Loucy (cell line): ENCODE measurements at regions not wholly inside any gene's neighbourhood (a gene's known extent, or its start where the extent isn't known, plus 50 kb on each side); places are given as distances from the start of the nearest gene placed in this dataset.

ENCODE experiments used
- H2AFZ ChIP-seq: fragments of 200-600 bp; sonication (generic); 2 replicates; pipeline ENCODE4 v1.6.0; 2016; ENCODE audit warnings: antibody characterized with exemption, mild to moderate bottlenecking, low read length, moderate library complexity
- H3F3A ChIP-seq: fragments of 200-600 bp; 2 replicates; pipeline ENCODE4 v1.6.0; 2016; ENCODE audit warnings: antibody characterized with exemption, low read depth, mild to moderate bottlenecking
- H3K27me3 ChIP-seq: fragments of 200-600 bp; sonication (generic); 2 replicates; pipeline ENCODE4 v1.6.1; 2014; ENCODE audit warnings: low read length, mild to moderate bottlenecking; ENCODE audit not compliant: insufficient read depth, poor library complexity, severe bottlenecking
- H3K36me3 ChIP-seq: fragments of 200-600 bp; sonication (generic); 2 replicates; pipeline ENCODE4 v1.6.1; 2016; ENCODE audit warnings: low read length; ENCODE audit not compliant: insufficient read depth
- H3K4me1 ChIP-seq: fragments of 200-600 bp; sonication (generic); 2 replicates; pipeline ENCODE4 v1.5.1; 2014; ENCODE audit warnings: low read length, mild to moderate bottlenecking; ENCODE audit not compliant: insufficient read depth, poor library complexity, severe bottlenecking
- H3K4me2 ChIP-seq: fragments of 200-600 bp; sonication (generic); 2 replicates; pipeline ENCODE4 v1.6.0; 2014; ENCODE audit warnings: antibody characterized with exemption, low read length, low read depth, mild to moderate bottlenecking; ENCODE audit not compliant: poor library complexity, severe bottlenecking
- H3K4me3 ChIP-seq: fragments of 200-600 bp; sonication (generic); 2 replicates; pipeline ENCODE4 v1.5.1; 2014; ENCODE audit warnings: low read length, mild to moderate bottlenecking, mixed read lengths; ENCODE audit not compliant: poor library complexity, severe bottlenecking
- H3K79me2 ChIP-seq: fragments of 200-600 bp; sonication (generic); 2 replicates; pipeline ENCODE4 v1.6.1; 2014; ENCODE audit warnings: low read length; ENCODE audit not compliant: insufficient read depth
- H3K9ac ChIP-seq: fragments of 200-600 bp; sonication (generic); 2 replicates; pipeline ENCODE4 v1.6.0; 2014; ENCODE audit warnings: mild to moderate bottlenecking, low read depth, low read length, moderate library complexity; ENCODE audit not compliant: poor library complexity, severe bottlenecking
- H3K9me2 ChIP-seq: fragments of 200-600 bp; sonication (generic); replicated peaks from 2 replicates; pipeline ENCODE4 v1.6.1; 2016; ENCODE audit warnings: low read depth, low read length, mixed read lengths
- H3K9me3 ChIP-seq: fragments of 200-600 bp; sonication (generic); 2 replicates; pipeline ENCODE4 v1.6.1; 2014; ENCODE audit warnings: mild to moderate bottlenecking, antibody characterized with exemption, low read length, low read depth; ENCODE audit not compliant: insufficient read depth
- H4K20me1 ChIP-seq: fragments of 200-600 bp; sonication (generic); 2 replicates; pipeline ENCODE4 v1.6.0; 2014; ENCODE audit warnings: antibody characterized with exemption, low read length, mild to moderate bottlenecking; ENCODE audit not compliant: insufficient read depth, poor library complexity, severe bottlenecking
- EZH2phosphoT487 ChIP-seq: fragments of 200-600 bp; IDR thresholded peaks from 2 replicates; pipeline ENCODE4 v1.6.1; 2018; ENCODE audit warnings: antibody characterized with exemption, mild to moderate bottlenecking, moderate library complexity, borderline replicate concordance
- TF ChIP-seq, protein P1 (sequence below): fragments of 200-600 bp; sonication (generic); conservative IDR thresholded peaks from 2 replicates; pipeline ENCODE4 v1.5.1; 2014; ENCODE audit warnings: mild to moderate bottlenecking, antibody characterized with exemption, low read length

DNA sequence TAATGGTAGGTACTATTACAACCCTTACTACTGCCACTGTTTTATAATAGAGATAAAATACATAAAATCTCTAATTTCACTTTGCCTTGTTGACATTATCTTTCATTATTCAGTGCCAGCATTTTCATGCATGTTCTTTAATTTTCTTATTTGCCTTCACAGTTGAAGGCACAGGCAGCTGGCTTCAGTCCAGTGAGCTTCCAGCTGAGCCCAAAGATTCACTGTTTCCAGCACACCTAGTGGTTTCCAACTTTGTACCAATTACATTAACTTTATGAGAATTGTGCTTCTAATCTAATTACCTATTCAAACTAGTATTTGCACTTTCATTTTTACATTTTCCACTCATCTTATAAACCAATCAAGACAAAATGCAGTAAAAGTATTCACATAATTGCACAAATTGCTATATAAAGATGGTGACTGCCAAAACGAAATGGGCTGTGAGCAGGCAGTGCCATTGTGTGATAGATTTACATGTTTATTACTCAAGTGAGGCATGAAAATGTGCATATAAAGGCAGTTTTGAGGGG, 228.3 kb downstream of the MFSD1 start:
- Histone ChIP-seq H4K20me1 (no peaks in the 10 kb centered on the region), H3K27me3 (no peaks in the 10 kb centered on the region), H3F3A (no peaks in the 10 kb centered on the region), H3K9ac (no peak overlapping the region), H3K9me2 (no peaks in the 10 kb centered on the region), H3K79me2 (no peaks in the 10 kb centered on the region), H3K4me2 (no peak overlapping the region), H3K4me3 (no peak overlapping the region), H3K4me1 (no peaks in the 10 kb centered on the region), H2AFZ (no peak overlapping the region), H3K9me3 (peaks cover 3% of the 10 kb centered on the region; the same call in 1 of the 2 replicates), H3K36me3 (no peaks in the 10 kb centered on the region)
- TF ChIP-seq, protein P1, sequence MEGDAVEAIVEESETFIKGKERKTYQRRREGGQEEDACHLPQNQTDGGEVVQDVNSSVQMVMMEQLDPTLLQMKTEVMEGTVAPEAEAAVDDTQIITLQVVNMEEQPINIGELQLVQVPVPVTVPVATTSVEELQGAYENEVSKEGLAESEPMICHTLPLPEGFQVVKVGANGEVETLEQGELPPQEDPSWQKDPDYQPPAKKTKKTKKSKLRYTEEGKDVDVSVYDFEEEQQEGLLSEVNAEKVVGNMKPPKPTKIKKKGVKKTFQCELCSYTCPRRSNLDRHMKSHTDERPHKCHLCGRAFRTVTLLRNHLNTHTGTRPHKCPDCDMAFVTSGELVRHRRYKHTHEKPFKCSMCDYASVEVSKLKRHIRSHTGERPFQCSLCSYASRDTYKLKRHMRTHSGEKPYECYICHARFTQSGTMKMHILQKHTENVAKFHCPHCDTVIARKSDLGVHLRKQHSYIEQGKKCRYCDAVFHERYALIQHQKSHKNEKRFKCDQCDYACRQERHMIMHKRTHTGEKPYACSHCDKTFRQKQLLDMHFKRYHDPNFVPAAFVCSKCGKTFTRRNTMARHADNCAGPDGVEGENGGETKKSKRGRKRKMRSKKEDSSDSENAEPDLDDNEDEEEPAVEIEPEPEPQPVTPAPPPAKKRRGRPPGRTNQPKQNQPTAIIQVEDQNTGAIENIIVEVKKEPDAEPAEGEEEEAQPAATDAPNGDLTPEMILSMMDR: no peak
- no peak for TF ChIP-seq EZH2phosphoT487

DNA sequence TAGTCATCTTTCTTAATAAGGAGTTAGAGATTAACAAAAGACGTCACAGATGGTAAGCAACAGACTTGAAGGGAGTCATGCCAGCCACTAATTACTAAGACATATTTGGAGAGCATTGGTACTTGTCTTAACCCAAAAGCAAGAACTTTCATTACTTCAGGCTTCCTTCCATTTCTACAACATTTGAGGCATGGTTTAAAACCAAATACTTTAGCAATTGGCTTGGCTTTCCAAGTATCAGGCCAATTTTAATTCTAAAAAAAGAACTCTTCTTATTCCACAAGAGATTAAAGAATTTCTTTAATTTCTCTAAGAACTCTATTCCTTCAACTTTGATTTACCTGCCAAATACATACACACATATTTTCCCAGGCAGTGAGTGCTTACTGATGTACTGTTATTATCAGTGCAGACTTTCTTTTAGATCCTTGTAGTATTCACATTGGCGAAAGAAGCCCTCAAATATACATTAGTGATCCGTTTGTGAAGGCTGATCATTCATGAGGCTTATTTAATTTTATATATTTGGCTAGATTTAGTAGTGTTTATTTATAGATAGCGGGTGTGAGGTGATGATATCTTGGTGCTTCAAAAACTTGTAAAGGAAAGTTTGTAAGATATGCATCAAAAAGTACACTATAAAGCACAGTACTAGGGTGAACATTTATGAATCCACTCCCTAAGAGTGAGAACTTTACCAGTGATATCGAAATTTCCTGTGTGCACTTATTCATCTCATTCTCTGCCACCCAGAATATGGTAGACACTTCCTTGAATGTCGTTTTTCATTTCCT, 229.2 kb downstream of the MFSD1 start:
- no peak overlapping the region for H3K4me3 ChIP-seq
- H4K20me1 ChIP-seq: no peaks in the 10 kb centered on the region
- no peaks in the 10 kb centered on the region for H3K36me3 ChIP-seq
- no peak overlapping the region for H3K9ac ChIP-seq
- no peaks in the 10 kb centered on the region for H3K27me3 ChIP-seq
- no peaks in the 10 kb centered on the region for H3K79me2 ChIP-seq
- no peak overlapping the region for H3K4me2 ChIP-seq
- H3K9me3 ChIP-seq: no peaks in the 10 kb centered on the region
- H3K9me2 ChIP-seq: no peaks in the 10 kb centered on the region
- TF ChIP-seq EZH2phosphoT487: no peak
- TF ChIP-seq, protein P1: no peak
- H2AFZ ChIP-seq: no peak overlapping the region
- no peaks in the 10 kb centered on the region for H3F3A ChIP-seq
- no peaks in the 10 kb centered on the region for H3K4me1 ChIP-seq

DNA sequence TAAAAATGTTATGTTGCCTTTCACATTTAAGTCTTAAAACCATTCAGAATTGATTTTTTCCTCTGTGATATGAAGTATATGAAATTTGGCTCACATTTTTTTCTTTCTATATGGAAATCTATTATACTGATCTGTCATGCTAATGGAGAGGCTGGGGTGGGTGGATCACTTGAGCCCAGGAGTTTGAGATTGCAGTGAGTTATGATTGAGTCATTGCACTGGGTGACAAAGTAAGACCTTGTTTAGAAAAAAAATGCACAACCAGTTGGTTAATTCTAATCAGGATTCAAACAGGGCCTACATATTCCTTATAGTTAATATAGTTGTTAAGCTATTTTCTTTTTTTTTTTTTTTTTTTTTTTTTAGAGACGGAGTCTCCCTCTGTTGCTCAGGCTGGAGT, 230.5 kb downstream of the MFSD1 start:
- Histone ChIP-seq H3K4me2 (no peak overlapping the region), H3K4me3 (no peak overlapping the region), H3K27me3 (no peaks in the 10 kb centered on the region), H3K9ac (no peak overlapping the region), H3F3A (no peaks in the 10 kb centered on the region), H4K20me1 (no peaks in the 10 kb centered on the region), H3K79me2 (no peaks in the 10 kb centered on the region), H3K4me1 (no peaks in the 10 kb centered on the region), H2AFZ (no peak overlapping the region), H3K36me3 (no peaks in the 10 kb centered on the region), H3K9me3 (no peaks in the 10 kb centered on the region), H3K9me2 (no peaks in the 10 kb centered on the region)
- no peak for TF ChIP-seq EZH2phosphoT487
- TF ChIP-seq, protein P1: no peak
